ENCODE measurements at regions not wholly inside any gene's neighbourhood (a gene's known extent, or its start where the extent isn't known, plus 50 kb on each side); places are given as distances from the start of the nearest gene placed in this dataset.
"Not testable (repeated sequence)": the region's sequence is repeated elsewhere in the genome, so short reads cannot be mapped to it uniquely, and the experiment has no call there.

DNA sequence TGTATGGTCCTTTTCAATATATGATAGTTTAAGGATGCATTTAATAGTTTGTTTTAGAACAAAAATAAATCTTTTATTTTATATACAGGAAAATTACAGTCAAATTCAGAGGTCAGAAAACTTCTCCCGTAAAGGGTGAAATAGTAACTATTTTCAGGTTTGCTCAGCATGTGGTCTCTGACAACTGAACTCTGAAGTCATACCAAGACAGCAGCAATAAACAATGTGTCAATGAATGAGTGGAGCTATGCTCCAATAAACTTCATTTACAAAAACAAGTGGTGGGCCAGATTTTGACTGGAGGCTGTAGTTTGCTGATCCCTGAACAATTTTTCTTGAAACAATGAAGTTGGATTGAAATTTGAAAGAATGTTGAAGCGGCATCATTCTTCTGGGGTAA, 123.6 kb downstream of the ZNF248 start:
- TF ChIP-seq POLR2A (IDR thresholded peaks at IDR 0.05) (no peak), CTCF (IDR thresholded peaks at IDR 0.05) (no peak)
- Histone ChIP-seq H3K9me3 (no peaks in the 10 kb centered on the region), H3K27me3 (no peaks in the 10 kb centered on the region), H3K4me3 (no peak overlapping the region), H3K36me3 (no peaks in the 10 kb centered on the region), H3K27ac (no peak overlapping the region), H3K4me1 (no peaks in the 10 kb centered on the region)
- DNase-seq: no peak
- intact Hi-C loops (cut with DNase I; ENCODE audit: low total_unique reads): no loop called here

DNA sequence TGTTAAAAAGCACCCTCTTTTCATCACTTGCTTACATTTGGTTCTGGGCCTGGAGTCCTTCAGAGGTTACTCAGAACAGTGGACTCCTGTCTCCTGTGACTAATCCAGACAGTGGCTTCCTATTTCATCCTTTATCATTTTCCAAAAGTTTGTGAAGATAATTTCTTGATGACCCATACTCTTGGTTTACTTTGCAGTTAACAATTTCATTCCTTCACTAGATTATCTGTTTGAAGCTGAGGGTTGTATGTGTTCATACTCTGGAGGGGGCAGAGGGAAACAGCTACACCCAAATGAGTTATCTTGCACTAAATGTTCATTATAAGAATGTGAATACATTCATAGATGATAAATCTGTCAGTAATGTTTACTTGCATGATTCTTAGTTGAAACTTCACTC, 124.7 kb downstream of the ZNF248 start:
- H3K9me3 ChIP-seq: no peaks in the 10 kb centered on the region
- H3K4me1 ChIP-seq: no peaks in the 10 kb centered on the region
- intact Hi-C loops (cut with DNase I; ENCODE audit: low total_unique reads): no loop called here
- DNase-seq: no peak
- H3K27ac ChIP-seq: no peak overlapping the region
- H3K4me3 ChIP-seq: no peak overlapping the region
- no peaks in the 10 kb centered on the region for H3K27me3 ChIP-seq
- TF ChIP-seq CTCF (IDR thresholded peaks at IDR 0.05) (no peak), POLR2A (IDR thresholded peaks at IDR 0.05) (no peak)
- H3K36me3 ChIP-seq: no peaks in the 10 kb centered on the region

DNA sequence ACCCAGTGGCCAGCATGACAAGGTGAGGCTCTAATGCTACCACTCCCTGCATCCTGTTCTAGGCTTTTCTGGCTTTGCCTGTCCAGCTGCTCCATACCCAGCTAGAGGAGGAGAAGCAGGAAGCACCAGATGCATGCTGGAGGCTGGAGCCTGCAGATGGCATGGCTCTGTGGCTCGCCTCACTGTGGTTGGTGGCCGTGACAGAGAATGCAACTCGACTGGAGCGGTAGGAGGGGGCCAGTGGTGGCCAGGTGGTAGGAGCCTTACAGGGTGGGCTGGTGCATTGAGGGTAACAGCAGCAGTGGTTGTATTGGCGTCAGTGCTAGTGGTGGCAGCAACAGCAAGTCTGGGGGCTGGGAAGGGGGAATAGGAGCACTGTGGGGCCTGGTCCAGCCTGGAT, 128.6 kb downstream of the ZNF248 start:
- no peak for TF ChIP-seq CTCF (IDR thresholded peaks at IDR 0.05)
- no peak for TF ChIP-seq POLR2A (IDR thresholded peaks at IDR 0.05)
- no peak overlapping the region for H3K27ac ChIP-seq
- no peaks in the 10 kb centered on the region for H3K9me3 ChIP-seq
- no peak for DNase-seq
- no peaks in the 10 kb centered on the region for H3K36me3 ChIP-seq
- intact Hi-C loops (cut with DNase I; ENCODE audit: low total_unique reads): no loop called here
- no peaks in the 10 kb centered on the region for H3K4me1 ChIP-seq
- no peak overlapping the region for H3K4me3 ChIP-seq
- H3K27me3 ChIP-seq: no peaks in the 10 kb centered on the region

GRCh38 chr10:37727491-37728352, 129.7 kb downstream of the ZNF248 start:
- Histone ChIP-seq H3K4me1 (no peaks in the 10 kb centered on the region), H3K36me3 (no peaks in the 10 kb centered on the region), H3K27ac (no peak overlapping the region), H3K4me3 (no peak overlapping the region), H3K27me3 (no peaks in the 10 kb centered on the region), H3K9me3 (no peaks in the 10 kb centered on the region)
- DNase-seq: no peak
- intact Hi-C loops (cut with DNase I; ENCODE audit: low total_unique reads): no loop called here
- TF ChIP-seq CTCF (IDR thresholded peaks at IDR 0.05): no peak
- no peak for TF ChIP-seq POLR2A (IDR thresholded peaks at IDR 0.05)

DNA sequence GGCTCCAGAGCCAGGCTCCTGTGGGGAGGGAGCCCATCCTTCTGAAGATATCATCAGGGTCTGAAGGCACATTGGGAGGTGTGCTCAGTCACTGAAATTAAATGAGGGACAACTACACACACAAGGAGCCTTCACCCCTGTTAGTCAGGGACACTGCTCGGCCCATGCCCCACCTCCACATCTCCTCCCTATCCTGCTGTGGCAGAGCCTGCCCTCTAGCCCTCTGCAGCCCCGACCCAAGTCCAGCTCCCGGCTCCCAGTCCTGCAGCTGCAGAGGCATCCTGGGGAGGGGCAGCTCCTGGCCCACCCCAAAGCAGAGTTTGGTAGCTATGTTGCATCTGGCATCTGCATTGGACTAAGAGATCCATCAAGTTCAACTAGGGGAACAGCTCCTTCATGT, 136.3 kb downstream of the ZNF248 start:
- H3K27me3 ChIP-seq: no peaks in the 10 kb centered on the region
- no peak for DNase-seq
- TF ChIP-seq CTCF (IDR thresholded peaks at IDR 0.05): no peak
- no peak for TF ChIP-seq POLR2A (IDR thresholded peaks at IDR 0.05)
- H3K9me3 ChIP-seq: no peaks in the 10 kb centered on the region
- H3K27ac ChIP-seq: no peak overlapping the region
- no peaks in the 10 kb centered on the region for H3K4me1 ChIP-seq
- intact Hi-C loops (cut with DNase I; ENCODE audit: low total_unique reads): no loop called here
- no peaks in the 10 kb centered on the region for H3K36me3 ChIP-seq
- no peak overlapping the region for H3K4me3 ChIP-seq

DNA sequence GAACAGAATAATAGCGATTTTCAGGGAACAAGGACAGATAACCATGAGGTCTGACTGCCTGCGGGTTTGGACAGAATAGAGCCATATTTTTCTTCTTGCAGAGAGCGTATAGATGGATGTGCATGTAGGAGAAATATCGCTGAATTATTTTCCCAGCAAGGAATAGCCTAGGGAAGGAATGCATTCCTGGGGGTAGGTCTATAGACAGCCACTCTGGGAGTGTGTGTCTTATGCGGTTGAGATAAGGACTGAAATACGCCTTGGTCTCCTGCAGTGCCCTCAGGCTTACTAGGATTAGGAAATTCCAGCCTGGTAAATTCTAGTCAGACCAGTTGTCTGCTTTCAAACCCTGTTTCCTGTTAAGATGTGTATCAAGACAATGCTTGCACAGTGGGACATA, 139.3 kb downstream of the ZNF248 start:
- intact Hi-C loops (cut with DNase I; ENCODE audit: low total_unique reads): not testable (repeated sequence)

More for the DNA sequence above, 139.3 kb downstream of the ZNF248 start:
- H3K27me3 ChIP-seq, H3K36me3 ChIP-seq, H3K9me3 ChIP-seq, H3K4me3 ChIP-seq, H3K27ac ChIP-seq, DNase-seq, H3K4me1 ChIP-seq: not testable (repeated sequence)

Measured in uterus (tissue), 3 donors.